ENCODE measurements at regions not wholly inside any gene's neighbourhood (a gene's known extent, or its start where the extent isn't known, plus 50 kb on each side); places are given as distances from the start of the nearest gene placed in this dataset.

DNA sequence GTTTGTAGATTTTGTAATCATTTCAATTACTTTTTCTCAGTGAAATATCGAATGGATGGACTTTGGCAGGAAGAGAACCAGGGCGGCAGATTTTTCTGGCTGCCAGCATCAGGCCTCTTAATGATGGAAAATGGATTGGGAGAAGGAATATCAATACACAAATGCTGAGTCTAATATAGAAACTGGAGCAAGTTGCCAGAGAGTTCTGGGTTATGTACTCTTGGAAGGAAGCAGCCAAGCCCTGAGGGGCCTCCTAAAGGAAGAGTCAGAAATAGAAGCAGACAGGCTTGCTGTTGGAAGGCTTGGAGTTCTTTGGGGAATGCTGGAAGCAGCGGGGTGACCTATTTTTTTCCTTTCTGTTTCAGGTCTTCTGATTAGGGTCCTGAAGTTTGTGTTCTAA is 428.6 kb downstream of the DMAC1 start:
- H3K9ac ChIP-seq (ENCODE audit: low read length), result no peak overlapping the region
- TF ChIP-seq EZH2phosphoT487 (conservative IDR thresholded peaks at IDR 0.05; ENCODE audit: low read length) (no peak), CTCF (IDR thresholded peaks at IDR 0.05; ENCODE audit: insufficient read depth, low read length, poor library complexity, severe bottlenecking) (no peak)
- no peaks in the 10 kb centered on the region for H3K36me3 ChIP-seq (ENCODE audit: low read length)
- no peak overlapping the region for H3K4me3 ChIP-seq (ENCODE audit: insufficient read depth, low read length, poor library complexity, severe bottlenecking)
- H3K9me3 ChIP-seq (ENCODE audit: insufficient read depth, low read length), result no peaks in the 10 kb centered on the region
- no peak overlapping the region for H3K27ac ChIP-seq (ENCODE audit: low read depth, low read length)
- no peaks in the 10 kb centered on the region for H4K20me1 ChIP-seq (ENCODE audit: low read depth, low read length)
- H3F3A ChIP-seq (ENCODE audit: insufficient read depth), result no peaks in the 10 kb centered on the region
- H3K4me2 ChIP-seq (ENCODE audit: low read depth, low read length, poor library complexity, severe bottlenecking), result no peak overlapping the region
- no peaks in the 10 kb centered on the region for H3K27me3 ChIP-seq (ENCODE audit: low read length)
- H3K79me2 ChIP-seq (ENCODE audit: insufficient read depth, low read length), result no peaks in the 10 kb centered on the region
- H3K9me2 ChIP-seq (replicated peaks; ENCODE audit: insufficient read depth, low read length), result no peaks in the 10 kb centered on the region
- H2AFZ ChIP-seq (ENCODE audit: low read depth, low read length, severe bottlenecking), result no peak overlapping the region

GRCh38 chr9:7370381-7370780 is 429.2 kb downstream of the DMAC1 start:
- Histone ChIP-seq H3K4me2 (ENCODE audit: low read depth, low read length, poor library complexity, severe bottlenecking) (no peak overlapping the region), H3K27ac (ENCODE audit: low read depth, low read length) (no peak overlapping the region), H2AFZ (ENCODE audit: low read depth, low read length, severe bottlenecking) (no peak overlapping the region), H3K4me3 (ENCODE audit: insufficient read depth, low read length, poor library complexity, severe bottlenecking) (no peak overlapping the region), H3K36me3 (ENCODE audit: low read length) (no peaks in the 10 kb centered on the region), H3K9me2 (replicated peaks; ENCODE audit: insufficient read depth, low read length) (no peaks in the 10 kb centered on the region), H3K9me3 (ENCODE audit: insufficient read depth, low read length) (no peaks in the 10 kb centered on the region), H3F3A (ENCODE audit: insufficient read depth) (no peaks in the 10 kb centered on the region), H3K27me3 (ENCODE audit: low read length) (no peaks in the 10 kb centered on the region), H4K20me1 (ENCODE audit: low read depth, low read length) (no peaks in the 10 kb centered on the region), H3K9ac (ENCODE audit: low read length) (no peak overlapping the region), H3K79me2 (ENCODE audit: insufficient read depth, low read length) (no peaks in the 10 kb centered on the region)
- TF ChIP-seq EZH2phosphoT487 (conservative IDR thresholded peaks at IDR 0.05; ENCODE audit: low read length) (no peak), CTCF (IDR thresholded peaks at IDR 0.05; ENCODE audit: insufficient read depth, low read length, poor library complexity, severe bottlenecking) (no peak)

GRCh38 chr9:7369384-7369821 is 430.2 kb downstream of the DMAC1 start:
- Histone ChIP-seq H3K27me3 (ENCODE audit: low read length) (no peaks in the 10 kb centered on the region), H3K4me3 (ENCODE audit: insufficient read depth, low read length, poor library complexity, severe bottlenecking) (no peak overlapping the region), H3K9me2 (replicated peaks; ENCODE audit: insufficient read depth, low read length) (no peaks in the 10 kb centered on the region), H3K4me2 (ENCODE audit: low read depth, low read length, poor library complexity, severe bottlenecking) (no peak overlapping the region), H3K9me3 (ENCODE audit: insufficient read depth, low read length) (no peaks in the 10 kb centered on the region), H2AFZ (ENCODE audit: low read depth, low read length, severe bottlenecking) (no peak overlapping the region), H4K20me1 (ENCODE audit: low read depth, low read length) (no peaks in the 10 kb centered on the region), H3F3A (ENCODE audit: insufficient read depth) (no peaks in the 10 kb centered on the region), H3K79me2 (ENCODE audit: insufficient read depth, low read length) (no peaks in the 10 kb centered on the region), H3K27ac (ENCODE audit: low read depth, low read length) (no peak overlapping the region), H3K36me3 (ENCODE audit: low read length) (no peaks in the 10 kb centered on the region), H3K9ac (ENCODE audit: low read length) (no peak overlapping the region)
- TF ChIP-seq CTCF (IDR thresholded peaks at IDR 0.05; ENCODE audit: insufficient read depth, low read length, poor library complexity, severe bottlenecking) (no peak), EZH2phosphoT487 (conservative IDR thresholded peaks at IDR 0.05; ENCODE audit: low read length) (no peak)

All from SU-DHL-6 (cell line).